Epidermal melanocyte (primary cell): ENCODE measurements at regions not wholly inside any gene's neighbourhood (a gene's known extent, or its start where the extent isn't known, plus 50 kb on each side); places are given as distances from the start of the nearest gene placed in this dataset.
"Not testable (repeated sequence)": the region's sequence is repeated elsewhere in the genome, so short reads cannot be mapped to it uniquely, and the experiment has no call there.

Experiments
- DNase-seq: peaks from one replicate; pipeline ENCODE4 v3.0.0; 2011; ENCODE audit warnings: low spot score; ENCODE audit not compliant: insufficient read length

DNA sequence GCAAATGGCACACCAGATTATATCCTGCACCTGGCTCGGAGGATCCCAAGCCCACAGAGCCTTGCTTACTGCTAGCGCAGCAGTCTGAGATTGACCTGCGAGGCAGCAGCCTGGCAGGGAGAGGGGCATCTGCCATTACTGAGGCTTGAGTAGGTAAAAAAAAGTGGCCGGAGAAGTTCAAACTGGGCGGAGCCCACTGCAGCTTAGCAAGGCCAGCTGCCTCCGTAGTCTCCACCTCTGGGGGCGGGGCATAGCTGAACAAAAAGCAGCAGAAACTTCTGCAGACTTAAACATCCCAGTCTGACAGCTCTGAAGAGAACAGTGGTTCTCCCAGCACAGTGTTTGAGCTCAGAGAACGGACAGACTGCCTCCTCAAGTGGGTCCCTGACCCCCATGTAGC is 85.4 kb upstream of the TMEM170B start:
- not testable (repeated sequence) for DNase-seq

DNA sequence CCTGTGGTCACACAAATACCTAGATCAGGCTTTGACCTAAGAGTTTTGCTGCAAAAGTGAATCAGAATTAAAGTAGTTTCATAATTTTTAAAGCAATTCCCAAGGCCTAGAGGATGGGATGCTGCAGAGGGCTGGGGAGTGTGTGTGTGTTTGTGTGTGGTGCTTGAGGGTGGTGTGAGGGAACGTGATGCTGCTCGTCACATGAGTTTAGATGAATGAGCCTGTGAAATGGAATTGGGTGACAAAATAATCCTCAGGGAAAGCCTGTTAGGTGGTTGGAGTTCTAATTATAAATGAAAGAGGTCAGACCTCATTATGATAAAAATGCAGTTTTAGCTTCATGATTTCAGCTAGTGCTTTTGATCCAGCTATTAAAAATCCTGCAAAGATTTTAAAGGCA is 87.5 kb upstream of the TMEM170B start:
- no peak for DNase-seq

DNA sequence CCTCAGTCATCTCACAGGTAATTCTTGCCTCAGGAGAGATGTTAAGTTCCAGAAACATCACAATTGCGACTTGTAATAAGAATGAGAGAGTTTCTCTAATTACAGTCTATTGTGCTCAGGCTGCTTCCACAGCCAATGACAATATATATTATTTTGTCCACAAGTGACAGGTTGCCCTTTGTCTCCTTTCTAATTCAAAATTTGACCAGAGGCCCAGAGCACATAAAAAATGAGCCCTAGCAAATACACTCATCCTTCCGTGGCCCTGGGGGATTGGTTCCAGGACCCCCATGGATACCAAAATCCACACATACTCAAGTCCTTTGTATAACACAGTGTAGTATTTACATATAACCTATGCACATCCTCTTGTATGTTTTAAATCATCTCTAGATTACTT is 88.1 kb upstream of the TMEM170B start:
- no peak for DNase-seq

DNA sequence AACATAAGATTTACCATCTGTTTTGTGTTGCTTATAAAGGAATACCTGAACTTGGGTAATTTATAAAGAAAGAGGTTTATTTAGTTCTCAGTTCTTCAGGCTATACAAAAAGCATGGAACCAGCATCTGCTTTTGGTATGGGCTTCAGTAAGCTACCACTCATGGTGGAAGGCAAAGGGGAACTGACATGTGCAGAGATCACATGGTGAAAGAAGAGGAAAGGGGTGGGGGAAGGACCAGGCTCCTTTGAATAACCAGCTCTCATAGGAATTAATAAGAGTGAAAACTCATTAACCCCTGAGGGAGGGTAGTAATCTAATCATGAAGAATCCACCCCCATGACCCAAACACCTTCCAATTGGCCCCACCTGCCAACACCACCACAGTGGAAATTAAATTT is 89.5 kb upstream of the TMEM170B start:
- DNase-seq: no peak

DNA sequence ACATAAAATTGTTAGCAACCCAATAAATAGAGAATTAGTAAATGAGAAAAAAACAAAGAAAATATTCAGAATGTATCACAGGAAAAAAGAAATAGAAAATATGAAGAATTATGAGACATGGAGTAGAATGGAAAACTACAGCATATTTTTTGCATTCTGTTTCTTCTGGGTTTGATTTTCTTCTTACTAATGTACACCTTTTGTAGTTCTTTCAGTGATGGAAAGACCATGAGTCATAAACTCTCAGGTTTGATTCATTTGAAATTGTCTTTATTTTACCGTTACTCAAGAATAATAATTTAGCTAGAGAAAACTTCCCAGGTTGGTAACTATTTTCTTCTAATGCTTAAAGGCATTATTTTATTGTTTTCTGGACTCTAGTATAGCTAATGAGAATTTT is 90.3 kb upstream of the TMEM170B start:
- no peak for DNase-seq

DNA sequence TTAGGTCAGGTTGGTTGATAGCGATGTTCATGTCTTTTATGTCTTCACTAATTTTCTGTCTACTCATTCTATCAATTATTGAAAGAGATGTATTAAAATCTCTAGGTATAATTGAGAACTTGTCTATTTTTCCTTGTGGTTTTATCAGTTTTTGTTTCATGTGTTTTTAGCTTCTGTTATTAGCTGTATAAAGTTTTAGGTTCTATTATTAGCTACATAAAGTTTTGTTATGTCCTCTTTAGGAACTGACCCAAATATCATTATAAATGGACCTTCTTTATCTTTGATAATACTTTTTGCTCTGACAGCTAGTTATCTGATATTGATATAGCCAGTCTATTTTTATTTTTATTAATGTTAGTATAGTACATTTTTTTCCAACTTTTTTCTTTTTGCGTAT is 92.4 kb upstream of the TMEM170B start:
- DNase-seq: no peak

DNA sequence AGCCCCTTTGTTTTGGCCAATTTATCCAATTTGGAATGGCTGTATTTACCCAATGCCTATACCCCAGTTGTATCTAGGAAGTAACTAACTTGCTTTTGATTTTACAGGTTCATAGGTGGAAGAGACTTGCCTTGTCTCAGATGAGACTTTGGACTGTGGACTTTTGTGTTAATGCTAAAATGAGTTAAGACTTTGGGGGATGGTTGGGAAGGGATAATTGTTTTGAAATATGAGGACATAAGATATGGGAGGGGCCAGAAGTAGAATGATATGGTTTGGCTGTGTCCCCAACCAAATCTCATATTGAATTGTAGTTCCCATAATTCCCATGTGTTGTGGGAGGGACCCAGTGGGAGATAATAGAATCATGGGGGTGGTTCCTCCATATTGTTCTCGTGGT is 94.4 kb upstream of the TMEM170B start:
- not testable (repeated sequence) for DNase-seq

DNA sequence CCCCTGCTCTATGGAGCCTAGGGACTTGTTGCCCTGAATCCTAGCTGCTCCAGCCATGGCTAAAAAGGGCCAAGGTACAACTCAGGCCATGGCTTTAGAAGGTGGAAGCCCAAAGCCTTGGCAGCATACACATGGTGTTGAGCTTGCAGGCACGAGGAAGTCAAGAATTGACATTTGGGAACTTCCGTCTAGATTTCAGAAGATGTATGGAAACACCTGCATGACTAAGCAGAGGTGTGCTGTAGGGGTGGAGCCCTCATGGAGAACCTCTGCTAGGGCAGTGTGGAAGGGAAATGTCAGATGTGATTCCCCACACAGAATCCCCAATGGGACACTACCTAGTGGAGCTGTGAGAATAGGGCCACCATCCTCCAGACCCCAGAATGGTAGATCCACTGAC is 95.1 kb upstream of the TMEM170B start:
- DNase-seq: no peak

DNA sequence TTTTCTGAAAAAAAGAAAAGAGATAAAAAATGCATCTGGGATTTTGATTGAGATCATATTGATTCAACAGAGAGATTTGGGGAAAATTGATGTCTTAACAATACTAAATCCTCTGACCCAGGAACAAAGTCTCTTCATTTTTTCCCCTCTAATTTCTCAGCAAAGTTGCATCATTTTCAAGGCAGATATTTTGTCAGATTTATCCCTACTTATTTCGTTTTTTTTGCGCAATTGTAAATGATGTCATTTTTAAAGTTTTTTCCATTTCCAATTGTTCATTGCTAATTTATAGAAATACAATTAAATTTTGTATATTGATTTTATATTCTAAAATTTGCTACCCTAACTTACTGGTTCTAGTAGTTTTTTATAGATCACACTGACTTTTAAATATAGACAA is 97.7 kb upstream of the TMEM170B start:
- DNase-seq: no peak

DNA sequence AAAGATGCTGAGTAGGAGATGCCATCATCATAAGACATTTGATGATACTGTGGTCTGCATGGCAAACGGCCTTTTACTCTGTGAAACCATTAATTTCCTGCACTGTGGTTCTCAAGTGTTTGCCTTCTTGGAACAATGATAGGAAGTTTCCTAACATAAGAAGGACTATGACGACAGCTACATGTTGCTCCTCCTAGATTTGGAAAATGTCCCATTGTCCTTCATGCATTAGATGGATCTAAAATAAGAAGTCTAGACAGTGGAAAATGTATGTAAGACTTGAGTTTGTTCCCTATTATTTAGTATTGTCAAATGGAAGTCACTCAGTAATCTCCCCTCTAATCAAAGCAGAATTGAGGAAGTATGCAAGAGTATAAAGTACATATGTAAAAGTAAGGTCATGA is 98.5 kb upstream of the TMEM170B start:
- no peak for DNase-seq

DNA sequence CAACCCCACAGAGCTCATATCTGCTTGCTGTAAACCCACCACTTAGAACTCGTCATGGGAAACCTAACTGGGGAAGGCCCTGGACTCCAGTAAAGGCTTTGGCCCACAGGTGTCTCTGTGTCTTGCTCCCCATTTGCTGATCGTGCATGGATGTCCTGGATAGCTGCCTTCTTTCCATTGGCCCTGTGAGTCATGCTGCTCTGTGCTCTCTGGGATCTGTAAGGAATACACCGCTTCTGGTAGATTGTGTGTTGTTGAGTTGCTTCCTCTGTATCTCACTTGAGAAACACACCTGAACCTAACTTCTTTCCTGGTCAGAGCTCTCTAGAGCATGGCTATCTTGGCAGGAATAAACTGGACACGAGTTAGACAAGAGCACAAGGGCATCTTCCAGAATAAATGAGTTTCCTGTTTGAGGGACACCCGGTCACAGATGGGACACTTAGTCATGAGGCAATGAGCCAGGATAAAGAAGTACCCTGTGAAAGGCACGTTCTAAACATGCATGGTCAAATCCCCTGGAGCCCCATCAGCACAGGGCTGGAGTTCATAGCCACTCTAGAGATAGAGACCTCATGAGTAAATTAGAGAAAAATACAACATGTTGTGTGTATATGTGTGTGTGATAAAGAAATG is 99.6 kb upstream of the TMEM170B start:
- no peak for DNase-seq

DNA sequence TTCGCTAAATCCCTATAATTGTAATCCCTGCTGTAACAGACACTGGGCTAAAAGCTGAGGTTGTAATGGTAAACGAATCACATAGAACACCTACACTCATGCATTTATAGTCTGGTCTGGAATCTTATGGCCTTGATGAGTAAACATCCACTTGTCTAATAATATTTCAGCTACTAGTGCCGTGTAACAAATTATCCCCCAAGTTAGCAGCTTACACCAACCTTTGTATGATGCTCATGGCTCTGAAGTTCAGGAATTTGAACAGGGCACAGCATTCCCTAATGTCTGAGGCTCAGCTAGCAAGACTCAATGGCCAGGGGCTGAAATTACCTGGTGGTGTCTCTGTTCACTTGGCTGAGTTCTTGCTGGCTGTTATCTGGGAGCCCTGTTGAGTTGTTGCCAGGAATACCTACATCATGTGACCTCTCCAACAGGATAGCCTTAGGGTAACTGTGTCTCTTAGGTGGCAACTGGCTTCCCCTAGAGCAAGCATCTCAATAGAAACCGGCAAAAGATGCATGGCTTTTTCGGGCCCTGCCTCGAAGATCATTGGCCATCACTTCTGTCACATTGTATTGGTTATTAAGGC is 100.9 kb upstream of the TMEM170B start:
- no peak for DNase-seq

DNA sequence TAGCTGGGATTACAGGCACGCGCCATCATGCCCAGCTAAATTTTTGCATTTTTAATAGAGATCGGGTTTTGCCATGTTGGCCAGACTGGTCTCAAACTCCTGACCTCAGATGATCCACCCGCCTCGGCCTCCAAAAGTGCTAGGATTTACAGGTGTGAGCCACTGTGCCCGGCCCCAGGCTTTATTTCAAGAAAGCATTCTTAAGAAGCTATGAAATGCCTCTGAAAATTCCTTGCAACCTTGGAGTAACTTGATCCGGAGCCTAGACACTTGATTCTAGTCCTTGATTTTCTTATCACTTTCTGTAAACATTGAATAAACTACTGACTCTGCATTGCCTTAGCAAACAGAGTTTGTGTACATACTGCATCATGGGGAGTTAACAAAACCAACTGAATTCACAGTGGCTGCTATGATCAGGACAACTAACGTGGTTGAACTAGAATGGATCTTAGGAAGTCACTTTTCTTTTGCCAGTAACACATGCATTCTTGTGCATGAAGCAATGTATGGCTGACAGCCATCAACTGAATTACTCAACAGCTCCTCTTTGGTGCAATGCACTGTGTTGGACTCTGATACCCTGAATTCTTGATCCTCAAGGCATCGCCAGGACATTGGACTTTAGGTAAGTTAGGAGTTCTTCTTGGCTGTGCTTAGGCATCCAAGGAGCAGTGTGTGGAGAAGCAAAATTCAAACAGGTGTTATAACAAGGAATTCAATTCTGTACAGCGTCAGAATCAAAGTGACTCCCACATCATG is 102.8 kb upstream of the TMEM170B start:
- DNase-seq: no peak

DNA sequence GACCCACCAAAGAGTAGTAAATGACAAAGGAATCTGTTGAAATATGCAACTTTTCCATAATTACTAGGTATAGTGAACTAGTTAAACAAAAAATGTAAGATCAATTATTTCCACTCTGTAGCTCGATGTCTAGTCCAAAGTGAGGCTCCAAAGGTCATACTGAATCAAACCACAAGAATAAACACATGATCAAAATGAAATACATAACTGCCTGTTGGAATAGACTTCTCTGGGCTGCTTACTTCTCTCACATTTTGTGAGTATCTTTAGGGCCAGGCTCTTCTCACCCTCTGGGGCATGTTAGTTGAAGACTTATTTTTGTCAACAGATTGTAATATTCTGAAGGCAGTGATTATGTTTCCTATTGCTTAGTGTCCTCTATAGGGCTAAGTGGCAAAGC is 103.7 kb upstream of the TMEM170B start:
- DNase-seq: no peak

DNA sequence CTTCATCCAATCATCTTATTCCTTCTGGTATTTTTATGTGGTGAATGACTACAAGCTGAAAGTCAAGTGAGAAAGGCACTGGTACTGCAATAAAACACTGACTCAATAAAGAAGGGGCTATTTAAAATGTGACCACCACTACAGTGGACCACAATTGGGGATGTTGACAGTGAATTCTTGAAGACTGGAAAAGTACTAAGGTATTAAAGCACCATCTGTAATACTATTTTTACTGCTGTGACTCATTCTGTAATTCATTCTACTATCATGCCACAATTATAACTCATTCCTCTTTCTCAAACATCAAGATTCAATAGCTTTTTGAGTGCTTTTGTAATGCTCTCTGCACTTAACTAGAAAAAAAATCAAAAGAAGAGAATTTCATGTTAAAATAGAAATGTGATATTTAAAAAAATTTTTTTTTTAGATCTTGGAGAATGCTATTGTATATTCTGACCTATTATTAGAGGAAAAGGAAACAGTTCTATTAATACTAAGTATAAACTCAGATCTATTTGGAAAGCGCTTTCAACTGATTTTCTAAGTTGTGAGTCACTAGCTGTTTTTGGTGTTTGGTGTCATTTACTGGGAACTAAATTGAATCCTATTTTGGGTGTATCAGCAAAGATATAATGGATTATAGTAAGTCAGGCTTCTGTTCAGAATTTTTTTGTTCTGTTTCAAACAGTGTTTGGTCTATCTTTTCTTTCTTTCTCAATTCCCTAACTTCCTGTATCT is 104.7 kb upstream of the TMEM170B start:
- no peak for DNase-seq

DNA sequence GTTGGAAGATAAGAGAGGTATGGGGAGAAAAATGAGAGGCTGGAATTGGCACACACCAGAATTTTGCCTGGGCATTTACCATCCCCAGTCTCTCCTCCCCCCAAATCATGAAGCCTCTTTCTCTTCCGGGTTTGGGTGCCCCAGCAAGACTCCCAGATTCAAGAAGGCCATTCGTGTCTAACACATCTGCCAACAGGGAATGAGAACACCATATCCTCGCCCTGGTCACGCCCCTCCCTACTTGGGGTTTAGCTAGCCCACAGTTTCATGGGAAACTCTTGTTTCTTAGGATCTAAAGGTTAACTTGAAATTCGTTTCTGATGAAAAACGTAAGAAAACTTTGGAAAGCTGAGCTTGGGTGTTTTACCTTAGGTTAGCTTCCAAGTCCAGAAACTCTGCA is 105.5 kb upstream of the TMEM170B start:
- DNase-seq: no peak

DNA sequence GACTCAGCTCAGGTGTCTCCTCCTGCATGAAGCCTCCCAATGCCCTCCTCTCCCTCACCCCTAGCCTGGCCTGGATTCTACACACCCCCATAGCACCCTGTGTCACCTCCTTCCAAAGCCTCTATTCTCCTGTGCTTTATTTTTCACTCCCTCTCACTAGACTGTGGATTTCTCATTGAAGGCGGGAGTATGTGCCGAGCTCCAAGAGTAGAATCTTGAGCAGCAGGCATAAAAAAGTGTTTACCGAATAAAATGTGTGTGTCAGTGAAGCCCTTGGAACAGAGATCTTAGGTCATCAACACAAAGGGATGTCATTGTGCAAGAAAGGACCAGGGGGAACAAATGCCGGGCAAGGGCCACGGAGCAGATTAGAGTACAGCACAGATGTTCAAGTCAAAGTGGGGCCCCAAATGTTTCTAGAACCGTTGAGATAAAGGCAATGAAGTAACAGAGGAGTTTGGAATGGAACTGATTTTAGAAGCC is 106.1 kb upstream of the TMEM170B start:
- no peak for DNase-seq

DNA sequence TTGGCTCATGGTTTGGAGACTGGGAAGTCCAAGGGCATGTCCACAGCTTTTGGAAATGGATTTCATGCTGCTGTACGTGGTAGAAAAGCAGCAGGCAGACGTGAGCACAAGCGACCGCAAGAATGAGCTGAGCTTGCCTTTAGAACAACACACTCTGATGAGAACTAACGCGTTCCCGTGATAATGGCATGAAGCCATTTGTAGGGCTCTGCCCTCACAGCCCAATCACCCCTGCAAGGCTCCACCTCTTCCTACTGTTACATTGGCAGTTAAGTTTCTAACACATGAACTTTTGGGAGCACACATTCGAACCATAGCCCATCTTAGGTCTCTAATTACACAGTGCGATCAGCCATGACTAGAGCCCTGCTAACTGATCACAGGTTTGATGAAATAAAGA is 107.5 kb upstream of the TMEM170B start:
- no peak for DNase-seq

DNA sequence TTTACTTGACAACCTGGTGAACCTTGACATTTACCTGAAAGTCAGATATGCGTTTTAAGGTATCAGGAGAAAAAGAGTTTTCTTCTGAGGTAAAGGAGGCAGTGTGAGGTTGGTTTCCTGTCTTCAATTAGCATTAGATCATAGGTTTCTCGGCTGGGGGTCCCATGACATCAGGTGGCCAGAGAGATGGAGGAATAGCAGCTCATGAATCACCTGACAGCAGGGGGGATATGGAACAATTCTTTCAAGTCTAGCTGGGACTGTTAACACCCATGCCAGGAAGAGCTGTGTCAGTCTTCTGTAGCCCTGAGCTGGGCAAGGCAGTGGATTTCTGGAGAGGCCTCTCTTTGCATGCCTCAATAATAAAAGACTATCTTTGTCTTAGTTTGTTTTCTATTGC is 108.0 kb upstream of the TMEM170B start:
- DNase-seq: no peak

DNA sequence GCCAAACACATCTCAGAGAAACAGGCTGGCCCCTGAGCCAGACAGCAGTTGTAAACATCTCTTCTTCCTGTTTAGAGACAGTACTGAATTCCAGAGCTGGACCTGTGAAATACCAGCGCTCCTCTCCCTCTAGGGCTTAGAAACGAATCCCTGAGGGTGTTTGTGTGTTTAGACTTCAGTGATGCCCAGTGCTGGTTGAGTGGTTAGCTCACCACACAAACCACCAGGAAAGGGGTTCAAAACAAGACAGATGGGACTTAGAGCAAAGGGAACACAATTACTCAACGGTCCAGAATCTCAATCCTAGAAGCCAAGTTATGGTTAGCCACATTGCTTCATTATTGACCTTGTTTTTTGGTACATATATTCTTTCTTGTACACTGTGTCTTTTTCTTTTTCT is 108.7 kb upstream of the TMEM170B start:
- no peak for DNase-seq

DNA sequence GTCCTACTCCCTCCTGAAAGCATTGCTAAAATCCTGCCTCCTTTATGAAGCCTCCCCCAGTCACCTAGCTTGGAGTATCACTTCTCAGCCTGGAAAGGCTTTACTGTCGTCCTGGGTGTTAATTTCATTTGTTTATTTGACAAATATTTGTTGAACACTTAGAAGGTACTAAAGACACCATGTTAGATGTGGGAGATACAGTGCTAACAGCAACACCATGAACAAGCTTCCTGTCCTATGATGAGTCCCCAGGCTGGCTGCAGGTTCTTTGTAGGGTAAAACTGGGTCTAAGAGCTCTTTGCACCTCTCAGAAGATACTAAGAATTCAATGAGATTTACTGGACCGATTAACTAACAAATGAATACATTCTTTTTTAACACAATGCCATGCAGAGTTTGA is 109.2 kb upstream of the TMEM170B start:
- no peak for DNase-seq

DNA sequence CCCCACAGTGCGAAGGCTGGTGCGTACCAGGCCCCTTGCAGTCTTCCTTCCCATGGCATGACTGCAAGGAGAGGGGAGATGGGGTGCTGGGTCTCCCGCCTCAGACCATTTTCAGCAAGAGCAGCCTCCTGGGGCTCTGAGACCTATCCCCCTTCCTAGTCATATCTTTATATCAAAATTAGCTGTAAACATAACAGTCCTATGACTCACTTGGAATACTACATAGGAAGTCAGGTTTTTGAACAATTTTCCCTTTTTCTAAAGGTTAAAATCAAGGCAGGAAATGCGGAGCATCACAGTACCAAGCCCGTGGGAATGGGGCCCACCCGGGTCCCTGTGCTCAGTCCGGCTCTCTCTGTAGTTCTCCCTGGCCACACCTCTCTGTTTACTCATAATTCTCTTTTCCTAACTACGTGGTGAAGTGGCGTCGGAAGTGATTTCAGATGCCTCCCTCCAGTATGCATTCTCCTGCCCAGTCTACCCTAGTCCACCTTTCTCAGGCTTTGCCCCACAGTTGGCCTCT is 109.8 kb upstream of the TMEM170B start:
- no peak for DNase-seq
